Thyroid gland (tissue), 4 donors: ENCODE measurements at regions not wholly inside any gene's neighbourhood (a gene's known extent, or its start where the extent isn't known, plus 50 kb on each side); places are given as distances from the start of the nearest gene placed in this dataset.

ENCODE experiments used
- DNase-seq, 2 donors: peaks; one replicate each; pipeline ENCODE4 v3.0.0-alpha.2; 2019
- H3K27ac ChIP-seq, 3 donors: fragments of 200-600 bp; sonication (generic); 1 replicate in 2 of 3; 2 replicates in 1 of 3; pipeline ENCODE4 v1.5.1; 2016 to 2019; ENCODE audit warnings: mild to moderate bottlenecking in 1 of 3, moderate library complexity in 1 of 3
- H3K27me3 ChIP-seq: fragments of 200-600 bp; sonication (generic); one replicate; pipeline ENCODE4 v1.5.1; 2019
- H3K36me3 ChIP-seq, 2 donors: fragments of 200-600 bp; sonication (generic); one replicate each; pipeline ENCODE4 v1.5.1; 2016 to 2019
- H3K4me1 ChIP-seq, 2 donors: fragments of 200-600 bp; sonication (generic); one replicate each; pipeline ENCODE4 v1.5.1; 2017 to 2019
- H3K4me3 ChIP-seq, 3 donors: fragments of 200-600 bp; sonication (generic); replicated peaks in 1 of 3; 1 replicate in 2 of 3; 2 replicates in 1 of 3; pipeline ENCODE4 v1.5.1; 2016; ENCODE audit warnings: mild to moderate bottlenecking in 1 of 3
- H3K9me3 ChIP-seq: fragments of 200-600 bp; sonication (generic); one replicate; pipeline ENCODE4 v1.5.1; 2017
- CTCF ChIP-seq, 6 experiments: fragments of 200-600 bp in 3 of 6; fragments of 450-650 bp in 3 of 6; sonication (generic) in 3 of 6; IDR thresholded peaks; one replicate each; pipeline ENCODE4 v1.5.1; 2016 to 2019; ENCODE audit warnings: antibody characterized with exemption in 6 of 6, mild to moderate bottlenecking in 2 of 6, inconsistent platforms in 1 of 6, moderate library complexity in 1 of 6
- POLR2A ChIP-seq, 2 donors: fragments of 450-650 bp; IDR thresholded peaks; one replicate each; pipeline ENCODE4 v1.6.1; 2017; ENCODE audit warnings: antibody characterized with exemption in 2 of 2, mild to moderate bottlenecking in 2 of 2, moderate library complexity in 1 of 2
- WGBS, 2 donors: methylation state at CpG; one replicate each; pipeline ENCODE4 v1.1.5; 2017; 5-methylcytosine and 5-hydroxymethylcytosine counted together
- intact Hi-C: fragments of 100-400 bp; cut with DNase I; formaldehyde crosslinking; loops from one replicate; pipeline ENCODE4 v1.15.1; 2023

DNA sequence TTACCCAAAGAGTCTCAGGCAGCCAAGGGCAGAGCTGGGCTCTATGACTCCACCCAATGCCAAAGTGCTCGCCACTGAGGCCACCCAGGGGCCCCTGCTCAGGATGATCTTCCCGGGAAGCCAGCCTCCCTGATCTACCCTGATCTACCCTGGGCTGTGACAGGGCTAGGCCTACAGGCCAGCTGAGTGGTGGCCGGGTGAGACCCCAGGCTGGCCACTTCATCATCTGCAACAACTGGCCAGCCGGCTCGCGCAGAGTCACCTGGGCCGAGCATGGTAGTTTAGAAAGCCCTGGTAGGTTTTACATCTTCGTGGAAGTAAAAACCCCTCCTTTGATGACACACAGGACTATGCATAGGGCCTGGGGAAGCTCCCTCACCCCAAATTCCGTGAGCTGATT lies 276.3 kb downstream of the NDUFA10 start:
- intact Hi-C loops, result no loop called here
- WGBS, 2 donors, result 71 to 95% methylated on average over 7 of the region's 9 CpGs
- Histone ChIP-seq H3K4me3 (no peak overlapping the region), H3K36me3 (no peaks in the 10 kb centered on the region), H3K27me3 (no peaks in the 10 kb centered on the region), H3K27ac (no peak overlapping the region), H3K9me3 (no peaks in the 10 kb centered on the region), H3K4me1 (no peaks in the 10 kb centered on the region)
- no peak for TF ChIP-seq CTCF (IDR thresholded peaks at IDR 0.05)
- TF ChIP-seq POLR2A (IDR thresholded peaks at IDR 0.05), result no peak
- no peak for DNase-seq

DNA sequence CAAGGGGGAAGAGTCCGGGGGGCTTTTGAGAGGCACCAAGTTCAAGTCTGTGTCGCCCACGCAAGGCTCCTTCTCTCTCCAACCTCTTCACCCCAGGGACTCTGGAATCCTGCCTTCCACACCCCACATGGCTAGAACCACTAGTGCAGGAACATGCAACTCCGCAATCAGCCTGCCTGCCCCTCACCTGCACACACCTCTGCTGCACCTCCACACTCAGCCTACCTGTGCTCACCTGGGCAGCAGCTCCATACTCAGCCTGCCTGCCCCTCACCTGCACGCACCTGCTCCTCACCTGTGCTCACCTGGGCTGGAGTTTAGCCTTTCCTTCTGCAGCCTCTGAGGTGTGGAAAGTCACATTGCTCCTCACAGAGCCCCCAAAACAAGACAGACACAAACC lies 277.4 kb downstream of the NDUFA10 start:
- no peak for TF ChIP-seq CTCF (IDR thresholded peaks at IDR 0.05)
- TF ChIP-seq POLR2A (IDR thresholded peaks at IDR 0.05), result no peak
- Histone ChIP-seq H3K4me1 (no peaks in the 10 kb centered on the region), H3K27ac (no peak overlapping the region), H3K36me3 (no peaks in the 10 kb centered on the region), H3K9me3 (no peaks in the 10 kb centered on the region), H3K27me3 (no peaks in the 10 kb centered on the region), H3K4me3 (no peak overlapping the region)
- DNase-seq, result no peak
- 96 to 100% methylated on average over 5 of the region's 5 CpGs for WGBS, 2 donors
- intact Hi-C loops, result no loop called here

DNA sequence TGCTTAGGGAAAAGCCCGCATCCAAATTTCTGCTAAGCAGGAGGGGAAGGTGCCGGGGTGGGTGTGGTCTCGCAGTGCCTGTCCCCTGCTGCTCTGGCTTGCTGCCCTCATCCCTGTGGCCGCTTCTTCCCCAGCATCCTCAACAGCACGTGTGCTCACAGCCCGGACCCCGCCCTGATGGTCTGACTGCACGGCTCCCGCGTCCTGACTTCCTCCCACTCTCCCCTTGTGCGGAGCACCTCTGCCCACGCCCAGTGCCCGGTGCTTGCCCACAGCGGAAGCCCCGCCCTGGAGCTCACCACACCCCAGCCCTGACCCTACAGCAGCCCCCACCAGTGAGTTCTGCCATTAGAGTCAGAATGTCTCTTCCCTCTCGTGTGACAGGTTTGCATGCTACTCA lies 277.9 kb downstream of the NDUFA10 start:
- Histone ChIP-seq H3K4me1 (no peaks in the 10 kb centered on the region), H3K36me3 (no peaks in the 10 kb centered on the region), H3K9me3 (no peaks in the 10 kb centered on the region), H3K27ac (no peak overlapping the region), H3K4me3 (no peak overlapping the region), H3K27me3 (no peaks in the 10 kb centered on the region)
- no peak for DNase-seq
- intact Hi-C loops, result no loop called here
- TF ChIP-seq CTCF (IDR thresholded peaks at IDR 0.05) (no peak), POLR2A (IDR thresholded peaks at IDR 0.05) (no peak)
- WGBS, 2 donors, result 88% methylated on average over 15 to 16 of the region's 16 CpGs

DNA sequence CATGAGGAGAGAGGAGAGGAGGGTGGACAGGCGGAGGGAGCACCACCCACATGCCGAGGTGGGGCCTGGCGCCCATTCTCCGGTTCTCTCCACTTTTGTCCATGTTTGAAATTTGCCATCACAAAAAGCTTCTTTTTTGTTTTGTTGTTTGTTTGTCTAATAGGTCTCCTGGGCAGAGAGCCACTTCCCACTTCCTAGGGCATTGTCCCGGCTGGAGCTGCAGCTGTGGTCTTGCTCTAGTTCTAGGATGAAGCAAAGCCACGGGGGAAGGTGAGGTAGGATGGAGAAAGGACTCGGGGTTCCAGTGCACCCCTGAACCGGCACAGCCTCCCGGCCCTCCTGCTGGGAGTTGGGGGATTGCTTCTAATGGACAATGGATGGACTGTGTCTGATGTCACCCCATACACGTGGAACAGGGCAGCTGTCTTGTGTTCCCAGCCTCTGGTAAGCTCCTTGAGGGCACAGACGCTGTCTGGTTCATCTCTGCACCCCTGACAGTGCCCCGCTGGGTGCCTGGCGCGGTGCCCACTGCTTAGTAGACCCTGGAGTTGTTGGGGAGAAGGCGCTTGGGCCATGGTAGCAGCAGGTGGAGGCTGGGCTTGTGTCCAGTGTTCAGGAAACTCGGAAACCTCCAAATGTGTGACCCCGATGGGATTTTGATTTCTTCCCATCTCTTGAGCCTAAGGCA lies 278.4 kb downstream of the NDUFA10 start:
- Histone ChIP-seq H3K4me3 (no peak overlapping the region), H3K27ac (no peak overlapping the region), H3K9me3 (no peaks in the 10 kb centered on the region), H3K27me3 (no peaks in the 10 kb centered on the region), H3K36me3 (no peaks in the 10 kb centered on the region), H3K4me1 (no peaks in the 10 kb centered on the region)
- DNase-seq, result no peak
- intact Hi-C loops, result no loop called here
- TF ChIP-seq POLR2A (IDR thresholded peaks at IDR 0.05), result no peak
- TF ChIP-seq CTCF (IDR thresholded peaks at IDR 0.05), result no peak
- WGBS, 2 donors, result 81 to 85% methylated on average over 17 of the region's 17 CpGs

GRCh38 chr2:239745386-239746227 lies 279.5 kb downstream of the NDUFA10 start:
- H3K4me3 ChIP-seq, result no peak overlapping the region
- H3K27me3 ChIP-seq, result no peaks in the 10 kb centered on the region
- H3K4me1 ChIP-seq, result no peaks in the 10 kb centered on the region
- no peak overlapping the region for H3K27ac ChIP-seq
- intact Hi-C loops, result no loop called here
- H3K36me3 ChIP-seq, result no peaks in the 10 kb centered on the region
- 54 to 62% methylated on average over 24 of the region's 24 CpGs for WGBS, 2 donors
- no peak for DNase-seq
- H3K9me3 ChIP-seq, result no peaks in the 10 kb centered on the region
- no peak for TF ChIP-seq CTCF (IDR thresholded peaks at IDR 0.05)
